ENCODE measurements at regions not wholly inside any gene's neighbourhood (a gene's known extent, or its start where the extent isn't known, plus 50 kb on each side); places are given as distances from the start of the nearest gene placed in this dataset.

DNA sequence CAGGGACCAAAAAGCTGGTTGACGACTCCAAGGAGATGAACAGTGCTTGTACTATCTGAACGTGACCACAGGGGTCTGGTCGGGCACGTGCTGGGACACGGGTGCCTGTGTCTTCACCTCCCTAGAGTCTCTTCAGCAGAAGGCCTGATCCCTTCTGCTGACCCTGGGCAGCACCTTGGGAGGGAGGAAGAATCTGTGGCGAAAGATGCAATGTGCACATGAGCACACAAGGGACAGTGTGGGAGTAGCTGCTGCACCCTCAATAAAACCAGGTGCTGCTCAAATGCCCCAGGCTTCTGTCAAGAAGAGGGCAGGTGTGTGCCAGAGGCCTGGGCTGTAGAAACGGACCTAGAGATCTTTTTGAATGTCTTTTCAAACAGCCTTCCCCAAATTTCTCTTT lies 130.6 kb upstream of the THBS2 start:
- Mint-ChIP-seq H3K27me3 (ENCODE audit: insufficient read depth, low read depth, poor library complexity) (peaks cover 4% of the 10 kb centered on the region), H3K27ac (no peak overlapping the region), H3K9me3 (peaks cover 16% of the 10 kb centered on the region), H3K4me1 (no peaks in the 10 kb centered on the region), H3K36me3 (ENCODE audit: low read depth) (peaks cover 6% of the 10 kb centered on the region), H3K4me3 (no peak overlapping the region)
- Histone ChIP-seq H3K27ac (ENCODE audit: low read depth) (no peak overlapping the region), H3K36me3 (ENCODE audit: insufficient read depth) (no peaks in the 10 kb centered on the region), H3K4me2 (no peak overlapping the region), H3K9me2 (ENCODE audit: insufficient read depth) (no peaks in the 10 kb centered on the region), H4K20me1 (replicated peaks; ENCODE audit: insufficient read depth) (no peaks in the 10 kb centered on the region), H3K4me3 (no peak overlapping the region), H3K4me1 (ENCODE audit: insufficient read depth) (no peaks in the 10 kb centered on the region), H3K79me2 (replicated peaks; ENCODE audit: insufficient read depth) (no peaks in the 10 kb centered on the region), H3F3A (replicated peaks; ENCODE audit: low read depth) (no peaks in the 10 kb centered on the region), H2AFZ (no peak overlapping the region), H3K27me3 (ENCODE audit: insufficient read depth) (no peaks in the 10 kb centered on the region)
- DNase-seq (ENCODE audit: low spot score) (no peak), ATAC-seq (no peak)
- TF ChIP-seq, protein P1, sequence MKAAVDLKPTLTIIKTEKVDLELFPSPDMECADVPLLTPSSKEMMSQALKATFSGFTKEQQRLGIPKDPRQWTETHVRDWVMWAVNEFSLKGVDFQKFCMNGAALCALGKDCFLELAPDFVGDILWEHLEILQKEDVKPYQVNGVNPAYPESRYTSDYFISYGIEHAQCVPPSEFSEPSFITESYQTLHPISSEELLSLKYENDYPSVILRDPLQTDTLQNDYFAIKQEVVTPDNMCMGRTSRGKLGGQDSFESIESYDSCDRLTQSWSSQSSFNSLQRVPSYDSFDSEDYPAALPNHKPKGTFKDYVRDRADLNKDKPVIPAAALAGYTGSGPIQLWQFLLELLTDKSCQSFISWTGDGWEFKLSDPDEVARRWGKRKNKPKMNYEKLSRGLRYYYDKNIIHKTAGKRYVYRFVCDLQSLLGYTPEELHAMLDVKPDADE (IDR thresholded peaks at IDR 0.05) = no peak
- TF ChIP-seq POLR2AphosphoS5 (IDR thresholded peaks at IDR 0.05; ENCODE audit: low read depth) = no peak
- no peak for TF ChIP-seq ZNF114 (CRISPR knock-in tag; IDR thresholded peaks at IDR 0.05)
- TF ChIP-seq, protein P2, sequence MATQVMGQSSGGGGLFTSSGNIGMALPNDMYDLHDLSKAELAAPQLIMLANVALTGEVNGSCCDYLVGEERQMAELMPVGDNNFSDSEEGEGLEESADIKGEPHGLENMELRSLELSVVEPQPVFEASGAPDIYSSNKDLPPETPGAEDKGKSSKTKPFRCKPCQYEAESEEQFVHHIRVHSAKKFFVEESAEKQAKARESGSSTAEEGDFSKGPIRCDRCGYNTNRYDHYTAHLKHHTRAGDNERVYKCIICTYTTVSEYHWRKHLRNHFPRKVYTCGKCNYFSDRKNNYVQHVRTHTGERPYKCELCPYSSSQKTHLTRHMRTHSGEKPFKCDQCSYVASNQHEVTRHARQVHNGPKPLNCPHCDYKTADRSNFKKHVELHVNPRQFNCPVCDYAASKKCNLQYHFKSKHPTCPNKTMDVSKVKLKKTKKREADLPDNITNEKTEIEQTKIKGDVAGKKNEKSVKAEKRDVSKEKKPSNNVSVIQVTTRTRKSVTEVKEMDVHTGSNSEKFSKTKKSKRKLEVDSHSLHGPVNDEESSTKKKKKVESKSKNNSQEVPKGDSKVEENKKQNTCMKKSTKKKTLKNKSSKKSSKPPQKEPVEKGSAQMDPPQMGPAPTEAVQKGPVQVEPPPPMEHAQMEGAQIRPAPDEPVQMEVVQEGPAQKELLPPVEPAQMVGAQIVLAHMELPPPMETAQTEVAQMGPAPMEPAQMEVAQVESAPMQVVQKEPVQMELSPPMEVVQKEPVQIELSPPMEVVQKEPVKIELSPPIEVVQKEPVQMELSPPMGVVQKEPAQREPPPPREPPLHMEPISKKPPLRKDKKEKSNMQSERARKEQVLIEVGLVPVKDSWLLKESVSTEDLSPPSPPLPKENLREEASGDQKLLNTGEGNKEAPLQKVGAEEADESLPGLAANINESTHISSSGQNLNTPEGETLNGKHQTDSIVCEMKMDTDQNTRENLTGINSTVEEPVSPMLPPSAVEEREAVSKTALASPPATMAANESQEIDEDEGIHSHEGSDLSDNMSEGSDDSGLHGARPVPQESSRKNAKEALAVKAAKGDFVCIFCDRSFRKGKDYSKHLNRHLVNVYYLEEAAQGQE (IDR thresholded peaks at IDR 0.05; ENCODE audit: unreplicated experiment) = no peak
- no peak for TF ChIP-seq NANOG (IDR thresholded peaks at IDR 0.05; ENCODE audit: borderline replicate concordance)
- no peak for TF ChIP-seq JUNB (IDR thresholded peaks at IDR 0.05; ENCODE audit: unreplicated experiment)
- TF ChIP-seq, protein P3, sequence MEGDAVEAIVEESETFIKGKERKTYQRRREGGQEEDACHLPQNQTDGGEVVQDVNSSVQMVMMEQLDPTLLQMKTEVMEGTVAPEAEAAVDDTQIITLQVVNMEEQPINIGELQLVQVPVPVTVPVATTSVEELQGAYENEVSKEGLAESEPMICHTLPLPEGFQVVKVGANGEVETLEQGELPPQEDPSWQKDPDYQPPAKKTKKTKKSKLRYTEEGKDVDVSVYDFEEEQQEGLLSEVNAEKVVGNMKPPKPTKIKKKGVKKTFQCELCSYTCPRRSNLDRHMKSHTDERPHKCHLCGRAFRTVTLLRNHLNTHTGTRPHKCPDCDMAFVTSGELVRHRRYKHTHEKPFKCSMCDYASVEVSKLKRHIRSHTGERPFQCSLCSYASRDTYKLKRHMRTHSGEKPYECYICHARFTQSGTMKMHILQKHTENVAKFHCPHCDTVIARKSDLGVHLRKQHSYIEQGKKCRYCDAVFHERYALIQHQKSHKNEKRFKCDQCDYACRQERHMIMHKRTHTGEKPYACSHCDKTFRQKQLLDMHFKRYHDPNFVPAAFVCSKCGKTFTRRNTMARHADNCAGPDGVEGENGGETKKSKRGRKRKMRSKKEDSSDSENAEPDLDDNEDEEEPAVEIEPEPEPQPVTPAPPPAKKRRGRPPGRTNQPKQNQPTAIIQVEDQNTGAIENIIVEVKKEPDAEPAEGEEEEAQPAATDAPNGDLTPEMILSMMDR (conservative IDR thresholded peaks at IDR 0.05; ENCODE audit: low read depth in 2 of 2) = no peak
- TF ChIP-seq EZH2 (IDR thresholded peaks at IDR 0.05; ENCODE audit: low read depth, unreplicated experiment) = no peak
- TF ChIP-seq, protein P4, sequence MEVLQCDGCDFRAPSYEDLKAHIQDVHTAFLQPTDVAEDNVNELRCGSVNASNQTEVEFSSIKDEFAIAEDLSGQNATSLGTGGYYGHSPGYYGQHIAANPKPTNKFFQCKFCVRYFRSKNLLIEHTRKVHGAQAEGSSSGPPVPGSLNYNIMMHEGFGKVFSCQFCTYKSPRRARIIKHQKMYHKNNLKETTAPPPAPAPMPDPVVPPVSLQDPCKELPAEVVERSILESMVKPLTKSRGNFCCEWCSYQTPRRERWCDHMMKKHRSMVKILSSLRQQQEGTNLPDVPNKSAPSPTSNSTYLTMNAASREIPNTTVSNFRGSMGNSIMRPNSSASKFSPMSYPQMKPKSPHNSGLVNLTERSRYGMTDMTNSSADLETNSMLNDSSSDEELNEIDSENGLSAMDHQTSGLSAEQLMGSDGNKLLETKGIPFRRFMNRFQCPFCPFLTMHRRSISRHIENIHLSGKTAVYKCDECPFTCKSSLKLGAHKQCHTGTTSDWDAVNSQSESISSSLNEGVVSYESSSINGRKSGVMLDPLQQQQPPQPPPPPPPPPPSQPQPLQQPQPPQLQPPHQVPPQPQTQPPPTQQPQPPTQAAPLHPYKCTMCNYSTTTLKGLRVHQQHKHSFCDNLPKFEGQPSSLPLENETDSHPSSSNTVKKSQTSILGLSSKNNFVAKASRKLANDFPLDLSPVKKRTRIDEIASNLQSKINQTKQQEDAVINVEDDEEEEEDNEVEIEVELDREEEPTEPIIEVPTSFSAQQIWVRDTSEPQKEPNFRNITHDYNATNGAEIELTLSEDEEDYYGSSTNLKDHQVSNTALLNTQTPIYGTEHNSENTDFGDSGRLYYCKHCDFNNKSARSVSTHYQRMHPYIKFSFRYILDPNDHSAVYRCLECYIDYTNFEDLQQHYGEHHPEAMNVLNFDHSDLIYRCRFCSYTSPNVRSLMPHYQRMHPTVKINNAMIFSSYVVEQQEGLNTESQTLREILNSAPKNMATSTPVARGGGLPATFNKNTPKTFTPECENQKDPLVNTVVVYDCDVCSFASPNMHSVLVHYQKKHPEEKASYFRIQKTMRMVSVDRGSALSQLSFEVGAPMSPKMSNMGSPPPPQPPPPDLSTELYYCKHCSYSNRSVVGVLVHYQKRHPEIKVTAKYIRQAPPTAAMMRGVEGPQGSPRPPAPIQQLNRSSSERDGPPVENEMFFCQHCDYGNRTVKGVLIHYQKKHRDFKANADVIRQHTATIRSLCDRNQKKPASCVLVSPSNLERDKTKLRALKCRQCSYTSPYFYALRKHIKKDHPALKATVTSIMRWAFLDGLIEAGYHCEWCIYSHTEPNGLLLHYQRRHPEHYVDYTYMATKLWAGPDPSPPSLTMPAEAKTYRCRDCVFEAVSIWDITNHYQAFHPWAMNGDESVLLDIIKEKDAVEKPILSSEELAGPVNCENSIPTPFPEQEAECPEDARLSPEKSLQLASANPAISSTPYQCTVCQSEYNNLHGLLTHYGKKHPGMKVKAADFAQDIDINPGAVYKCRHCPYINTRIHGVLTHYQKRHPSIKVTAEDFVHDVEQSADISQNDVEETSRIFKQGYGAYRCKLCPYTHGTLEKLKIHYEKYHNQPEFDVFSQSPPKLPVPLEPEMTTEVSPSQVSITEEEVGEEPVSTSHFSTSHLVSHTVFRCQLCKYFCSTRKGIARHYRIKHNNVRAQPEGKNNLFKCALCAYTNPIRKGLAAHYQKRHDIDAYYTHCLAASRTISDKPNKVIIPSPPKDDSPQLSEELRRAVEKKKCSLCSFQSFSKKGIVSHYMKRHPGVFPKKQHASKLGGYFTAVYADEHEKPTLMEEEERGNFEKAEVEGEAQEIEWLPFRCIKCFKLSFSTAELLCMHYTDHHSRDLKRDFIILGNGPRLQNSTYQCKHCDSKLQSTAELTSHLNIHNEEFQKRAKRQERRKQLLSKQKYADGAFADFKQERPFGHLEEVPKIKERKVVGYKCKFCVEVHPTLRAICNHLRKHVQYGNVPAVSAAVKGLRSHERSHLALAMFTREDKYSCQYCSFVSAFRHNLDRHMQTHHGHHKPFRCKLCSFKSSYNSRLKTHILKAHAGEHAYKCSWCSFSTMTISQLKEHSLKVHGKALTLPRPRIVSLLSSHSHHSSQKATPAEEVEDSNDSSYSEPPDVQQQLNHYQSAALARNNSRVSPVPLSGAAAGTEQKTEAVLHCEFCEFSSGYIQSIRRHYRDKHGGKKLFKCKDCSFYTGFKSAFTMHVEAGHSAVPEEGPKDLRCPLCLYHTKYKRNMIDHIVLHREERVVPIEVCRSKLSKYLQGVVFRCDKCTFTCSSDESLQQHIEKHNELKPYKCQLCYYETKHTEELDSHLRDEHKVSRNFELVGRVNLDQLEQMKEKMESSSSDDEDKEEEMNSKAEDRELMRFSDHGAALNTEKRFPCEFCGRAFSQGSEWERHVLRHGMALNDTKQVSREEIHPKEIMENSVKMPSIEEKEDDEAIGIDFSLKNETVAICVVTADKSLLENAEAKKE (CRISPR knock-in tag; IDR thresholded peaks at IDR 0.05) = no peak
- TF ChIP-seq STAT1 (IDR thresholded peaks at IDR 0.05; ENCODE audit: unreplicated experiment) = no peak
- TF ChIP-seq EZH2phosphoT487 (IDR thresholded peaks at IDR 0.05; ENCODE audit: unreplicated experiment) = no peak
- TF ChIP-seq ZNF331 (CRISPR knock-in tag; IDR thresholded peaks at IDR 0.05; ENCODE audit: low read depth) = no peak
- no peak for TF ChIP-seq CREB1 (CRISPR knock-in tag; IDR thresholded peaks at IDR 0.05; ENCODE audit: low read depth)

Data from GM23338 (cell line).